Stimulated activated CD4-positive, alpha-beta T cell treated with anti-CD3 and anti-CD28 coated beads, Interleukin-4, amount 100 ng/mL, for 48 hours (primary cell): ENCODE measurements at regions not wholly inside any gene's neighbourhood (a gene's known extent, or its start where the extent isn't known, plus 50 kb on each side); places are given as distances from the start of the nearest gene placed in this dataset.
"Not testable (repeated sequence)": the region's sequence is repeated elsewhere in the genome, so short reads cannot be mapped to it uniquely, and the experiment has no call there.

Source experiments
- DNase-seq, 2 donors: peaks; one replicate each; pipeline ENCODE4 v3.0.0-alpha.2; 2020; ENCODE audit warnings: low read depth in 2 of 2

DNA sequence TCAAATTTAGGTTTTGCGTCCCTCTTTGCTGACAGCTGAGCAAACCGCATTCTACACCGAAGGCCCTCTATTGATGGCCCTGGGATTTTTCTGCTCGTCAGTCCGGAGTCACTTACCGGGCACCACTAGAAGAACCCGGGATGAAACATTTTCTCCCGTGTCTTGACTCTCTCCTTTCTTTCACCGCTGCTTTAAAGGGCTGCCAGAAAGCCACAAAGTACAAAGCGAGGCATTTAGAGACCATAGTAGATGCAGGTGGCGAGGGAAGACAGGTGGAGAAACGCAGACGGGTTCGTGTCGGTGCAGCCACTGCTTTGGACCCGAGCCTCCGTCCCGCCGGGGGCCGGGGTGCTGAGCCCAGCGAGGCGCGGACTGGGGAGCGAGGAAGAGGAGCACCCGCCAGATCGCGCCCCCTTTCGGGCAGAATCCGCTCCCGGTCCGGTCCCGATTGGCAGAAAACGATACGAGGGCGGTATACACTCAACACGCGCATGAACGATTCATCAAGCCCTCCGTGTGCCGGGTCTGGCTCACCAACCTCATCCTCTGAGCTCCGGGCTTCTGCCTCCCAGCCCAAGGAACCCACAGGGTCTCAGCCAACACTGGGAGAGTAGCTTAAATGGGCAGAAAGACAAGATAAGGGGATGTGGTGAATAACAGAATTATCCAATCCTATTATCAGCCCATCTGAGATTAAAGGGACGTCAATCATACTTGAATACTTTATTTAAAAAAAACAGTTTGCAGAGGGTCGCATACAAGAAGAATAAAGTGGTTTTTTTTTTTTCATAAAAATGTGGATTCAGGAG lies 84.9 kb downstream of the TRIM27 start:
- DNase-seq, result peak; percentile 78 to 89

GRCh38 chr6:28839443-28840120 lies 84.2 kb downstream of the TRIM27 start:
- DNase-seq, result no peak

GRCh38 chr6:28841290-28841689 lies 82.5 kb downstream of the TRIM27 start:
- DNase-seq, result no peak

DNA sequence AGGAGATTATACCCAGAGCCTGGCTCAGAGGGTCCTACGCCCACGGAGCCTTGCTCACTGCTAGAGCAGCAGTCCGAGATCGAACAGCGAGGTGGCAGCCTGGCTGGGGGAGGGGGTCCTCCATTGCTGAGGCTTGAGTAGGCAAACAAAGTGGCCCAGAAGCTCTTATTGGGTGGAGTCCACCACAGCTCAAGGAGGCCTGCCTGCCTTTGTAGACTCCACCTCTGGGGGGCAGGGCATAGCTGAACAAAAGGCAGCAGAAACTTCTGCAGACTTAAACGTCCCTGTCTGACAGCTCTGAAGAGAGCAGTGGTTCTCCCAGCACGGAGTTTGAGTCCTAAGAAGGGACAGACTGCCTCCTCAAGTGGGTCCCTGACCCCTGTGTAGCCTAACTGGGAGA lies 75.0 kb downstream of the TRIM27 start:
- not testable (repeated sequence) for DNase-seq
